ENCODE measurements at regions not wholly inside any gene's neighbourhood (a gene's known extent, or its start where the extent isn't known, plus 50 kb on each side); places are given as distances from the start of the nearest gene placed in this dataset.

DNA sequence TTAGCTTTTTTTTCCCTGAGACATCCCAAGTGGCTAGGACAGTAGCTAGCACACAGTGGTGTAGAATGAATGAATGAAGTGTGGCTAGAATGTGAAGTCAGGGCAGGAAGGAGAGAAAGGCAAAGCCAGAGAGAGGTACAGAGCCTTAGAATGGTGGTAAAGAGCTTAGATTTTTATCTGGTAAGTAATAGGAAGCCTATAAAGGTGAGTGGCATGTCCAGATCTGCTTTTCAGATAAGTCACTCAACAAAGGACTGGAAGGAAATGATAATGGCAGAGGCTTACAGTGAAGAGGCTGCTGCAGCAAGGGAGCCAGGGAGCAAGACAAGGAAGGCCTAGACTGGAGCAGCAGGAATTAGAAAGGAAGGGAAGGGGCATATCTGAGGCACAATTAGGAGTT, 96.0 kb upstream of the PRDM1 start:
- Histone ChIP-seq H3K4me3 (replicated peaks in 1 of 3; ENCODE audit: insufficient read depth in 1 of 3, low read depth in 2 of 3, low read length in 3 of 3) (no peak overlapping the region), H3K9me3 (ENCODE audit: low read length) (no peaks in the 10 kb centered on the region), H3K27ac (ENCODE audit: extremely low read length, insufficient read depth, low read length) (no peak overlapping the region), H4K20me1 (ENCODE audit: insufficient read depth, low read length) (no peaks in the 10 kb centered on the region), H3K79me2 (ENCODE audit: insufficient read depth, low read length) (no peaks in the 10 kb centered on the region), H3K4me1 (ENCODE audit: insufficient read depth, low read length) (peaks cover 15% of the 10 kb centered on the region), H3K27me3 (ENCODE audit: control insufficient read depth in 1 of 2, insufficient read depth in 2 of 2, low read length in 2 of 2) (peaks cover 5 to 23% of the 10 kb centered on the region in 2 experiments), H3K36me3 (replicated peaks in 1 of 2; ENCODE audit: control insufficient read depth in 1 of 2, insufficient read depth in 2 of 2, low read length in 2 of 2) (no peaks in the 10 kb centered on the region), H3K9ac (ENCODE audit: insufficient read depth, low read depth, low read length) (no peak overlapping the region), H2AFZ (ENCODE audit: low read length) (no peak overlapping the region), H3K4me2 (ENCODE audit: low read depth, low read length) (no peak overlapping the region)
- TF ChIP-seq ZNF234 (CRISPR knock-in tag; conservative IDR thresholded peaks at IDR 0.05) (no peak), ZNF343 (CRISPR knock-in tag; IDR thresholded peaks at IDR 0.05) (no peak), ZNF232 (CRISPR knock-in tag; IDR thresholded peaks at IDR 0.05; ENCODE audit: borderline replicate concordance) (no peak), FIP1L1 (IDR thresholded peaks at IDR 0.05; ENCODE audit: borderline replicate concordance, insufficient read depth, low read depth, low read length) (no peak), ZKSCAN1 (IDR thresholded peaks at IDR 0.05; ENCODE audit: low read length) (no peak), NCOA2 (CRISPR knock-in tag; IDR thresholded peaks at IDR 0.05) (no peak), ZNF331 (CRISPR knock-in tag; IDR thresholded peaks at IDR 0.05) (no peak), SMYD3 (CRISPR knock-in tag; IDR thresholded peaks at IDR 0.05) (no peak), ZBTB1 (CRISPR knock-in tag; IDR thresholded peaks at IDR 0.05; ENCODE audit: borderline replicate concordance) (no peak), MAFK (conservative IDR thresholded peaks at IDR 0.05 in 1 of 2, IDR thresholded peaks at IDR 0.05 in 1 of 2; ENCODE audit: low read length in 2 of 2) (no peak), ZNF292 (CRISPR knock-in tag; IDR thresholded peaks at IDR 0.05; ENCODE audit: borderline replicate concordance, low read depth) (no peak), ZNF260 (CRISPR knock-in tag; IDR thresholded peaks at IDR 0.05; ENCODE audit: borderline replicate concordance, low read depth) (no peak), ZNF672 (CRISPR knock-in tag; IDR thresholded peaks at IDR 0.05) (no peak), ELF4 (CRISPR knock-in tag; IDR thresholded peaks at IDR 0.05; ENCODE audit: borderline replicate concordance) (no peak), TOE1 (CRISPR knock-in tag; IDR thresholded peaks at IDR 0.05) (no peak), SAP130 (CRISPR knock-in tag; IDR thresholded peaks at IDR 0.05; ENCODE audit: low read depth) (no peak), JUN (CRISPR knock-in tag; IDR thresholded peaks at IDR 0.05) (no peak)
- no peak for FAIRE-seq
- intact Hi-C loops (cut with micrococcal nuclease; ENCODE audit: unreplicated experiment) (loop anchor here (10.0 kb wide), 1 partner anchor 315 kb away; no protein-coding TSS in a partner anchor), in situ Hi-C loops (cut with HindIII; ENCODE audit: extremely low pct_ligation_motif_present, low pct_unique_long_range_greater_than_20kb) (no loop called here)
- ChIA-PET POLR2A (no interaction called here), CTCF (ENCODE audit: low intra/inter-chr PET ratio, low total read pairs) (no interaction called here)
- DNase-seq (ENCODE audit: low spot score): no peak
- BruUV-seq (replicated peaks): no TSS peak
- no peak for ATAC-seq
